Panc1 (cell line): ENCODE measurements at regions not wholly inside any gene's neighbourhood (a gene's known extent, or its start where the extent isn't known, plus 50 kb on each side); places are given as distances from the start of the nearest gene placed in this dataset.
"Not testable (repeated sequence)": the region's sequence is repeated elsewhere in the genome, so short reads cannot be mapped to it uniquely, and the experiment has no call there.

ENCODE experiments used
- ATAC-seq: fragments of 200-7000 bp; cut with Tn5 transposase; 2 replicates; pipeline ENCODE4 v1.9.1; 2020; ENCODE audit warnings: mild to moderate bottlenecking, moderate library complexity
- BruUV-seq: library from RNA; stranded (reverse); fragments of 400-500 nt; replicated peaks from 2 replicates; lab custom pipeline; 2021; lab: Mats Ljungman, UMichigan
- CTCF ChIA-PET: fragments of 300-600 bp; sonication (Branson Sonifier 250); formaldehyde crosslinking; loops from one replicate; lab custom pipeline; 2022; ENCODE audit warnings: antibody characterized with exemption; lab: Charles Lee
- POLR2A ChIA-PET: fragments of 300-600 bp; sonication (Branson Sonifier 250); formaldehyde crosslinking; loops from one replicate; lab custom pipeline; 2022; ENCODE audit warnings: antibody characterized with exemption; lab: Charles Lee
- DNase-seq: peaks from one replicate; pipeline ENCODE4 v3.0.0-alpha.2; 2010; ENCODE audit warnings: low read depth, low spot score
- H3K27ac ChIP-seq: 2 replicates; pipeline ENCODE4 v1.5.1; 2011; ENCODE audit warnings: mild to moderate bottlenecking, low read length, inconsistent platforms
- H3K27me3 ChIP-seq: fragments of 200-500 bp; sonication (Bioruptor generic); 2 replicates; pipeline ENCODE4 v1.6.0; 2014; ENCODE audit warnings: low read length, inconsistent platforms; ENCODE audit not compliant: control insufficient read depth, insufficient read depth
- H3K36me3 ChIP-seq: fragments of 200-500 bp; sonication (Bioruptor generic); 2 replicates; pipeline ENCODE4 v1.5.1; 2014; ENCODE audit warnings: inconsistent platforms, mild to moderate bottlenecking, low read length, moderate library complexity; ENCODE audit not compliant: control insufficient read depth, insufficient read depth
- H3K4me1 ChIP-seq: 2 replicates; pipeline ENCODE4 v1.5.1; 2011; ENCODE audit warnings: inconsistent platforms, mild to moderate bottlenecking, low read length, moderate library complexity; ENCODE audit not compliant: control insufficient read depth, insufficient read depth
- H3K4me3 ChIP-seq, 2 experiments: 2 replicates each; pipeline ENCODE4 v1.5.1; 2011 to 2012; ENCODE audit warnings: low read depth in 2 of 2, low read length in 2 of 2, mild to moderate bottlenecking in 2 of 2, inconsistent platforms in 1 of 2, moderate library complexity in 1 of 2
- H3K9me3 ChIP-seq: fragments of 200-500 bp; sonication (Bioruptor generic); 2 replicates; pipeline ENCODE4 v1.5.1; 2014; ENCODE audit warnings: low read depth, mild to moderate bottlenecking, inconsistent platforms, low read length, moderate library complexity; ENCODE audit not compliant: control insufficient read depth, insufficient read depth
- CTCF ChIP-seq: fragments of 450-650 bp; IDR thresholded peaks from 2 replicates; pipeline ENCODE4 v1.5.1; 2017; ENCODE audit warnings: mild to moderate bottlenecking
- POLR2AphosphoS5 ChIP-seq: IDR thresholded peaks from 2 replicates; pipeline ENCODE4 v1.6.1; 2012; ENCODE audit warnings: mild to moderate bottlenecking, low read depth, low read length, moderate library complexity
- REST ChIP-seq, 2 experiments: IDR thresholded peaks; 2 replicates each; pipeline ENCODE4 v1.6.1; 2011 to 2012; ENCODE audit warnings: low read depth in 2 of 2, control low read depth in 1 of 2, low read length in 1 of 2, mild to moderate bottlenecking in 1 of 2, moderate library complexity in 1 of 2; ENCODE audit not compliant: insufficient read depth in 1 of 2
- SIN3A ChIP-seq: IDR thresholded peaks from 2 replicates; pipeline ENCODE4 v1.6.1; 2012; ENCODE audit warnings: low read depth, mild to moderate bottlenecking, low read length, moderate library complexity, borderline replicate concordance; ENCODE audit not compliant: insufficient read depth
- TCF7L2 ChIP-seq: IDR thresholded peaks from 2 replicates; pipeline ENCODE4 v1.6.1; 2011; ENCODE audit warnings: mild to moderate bottlenecking, low read depth, low read length, inconsistent platforms
- in situ Hi-C: cut with HindIII; loops from 2 replicates; pipeline ENCODE4 v1.10.0; 2016; ENCODE audit warnings: low sequenced_read_pairs, low pct_unique_long_range_greater_than_20kb
- intact Hi-C: fragments of 100-400 bp; cut with micrococcal nuclease; formaldehyde crosslinking; loops from one replicate; pipeline ENCODE4 v1.10.0; 2022; ENCODE audit not compliant: unreplicated experiment

GRCh38 chr1:221254813-221255212 lies 375.6 kb downstream of the HLX start:
- DNase-seq (no peak), ATAC-seq (no peak)
- intact Hi-C loops, result no loop called here
- Histone ChIP-seq H3K27me3 (no peaks in the 10 kb centered on the region), H3K4me1 (no peaks in the 10 kb centered on the region), H3K27ac (no peak overlapping the region), H3K36me3 (no peaks in the 10 kb centered on the region), H3K9me3 (no peaks in the 10 kb centered on the region), H3K4me3 (no peak overlapping the region)
- ChIA-PET CTCF (no interaction called here), POLR2A (no interaction called here)
- in situ Hi-C loops, result no loop called here
- no TSS peak for BruUV-seq
- TF ChIP-seq REST (IDR thresholded peaks at IDR 0.05; ENCODE audit: insufficient read depth in 1 of 2, low read depth in 2 of 2, low read length in 1 of 2) (no peak), TCF7L2 (no peak), SIN3A (no peak), POLR2AphosphoS5 (no peak), CTCF (no peak)

GRCh38 chr1:221256773-221257172 lies 377.5 kb downstream of the HLX start:
- DNase-seq (no peak), ATAC-seq (no peak)
- in situ Hi-C loops, result no loop called here
- no peak for TF ChIP-seq TCF7L2
- TF ChIP-seq CTCF, result no peak
- no peak for TF ChIP-seq REST (IDR thresholded peaks at IDR 0.05; ENCODE audit: insufficient read depth in 1 of 2, low read depth in 2 of 2, low read length in 1 of 2)
- TF ChIP-seq SIN3A, result no peak
- TF ChIP-seq POLR2AphosphoS5, result no peak
- no peaks in the 10 kb centered on the region for H3K4me1 ChIP-seq
- H3K27me3 ChIP-seq, result no peaks in the 10 kb centered on the region
- intact Hi-C loops, result no loop called here
- H3K27ac ChIP-seq, result no peak overlapping the region
- no peak overlapping the region for H3K4me3 ChIP-seq
- ChIA-PET POLR2A (no interaction called here), CTCF (no interaction called here)
- no peaks in the 10 kb centered on the region for H3K36me3 ChIP-seq
- no TSS peak for BruUV-seq
- no peaks in the 10 kb centered on the region for H3K9me3 ChIP-seq

- H3K27me3 ChIP-seq, ATAC-seq, H3K9me3 ChIP-seq, H3K4me1 ChIP-seq, CTCF ChIA-PET, in situ Hi-C loops, intact Hi-C loops, H3K36me3 ChIP-seq, H3K4me3 ChIP-seq, BruUV-seq, POLR2A ChIA-PET, H3K27ac ChIP-seq, DNase-seq: not testable (repeated sequence)
Measured at GRCh38 chr1:221257548-221257947, 378.3 kb downstream of the HLX start.

GRCh38 chr1:221262677-221263076 lies 383.4 kb downstream of the HLX start:
- in situ Hi-C loops, CTCF ChIA-PET: not testable (repeated sequence)

More at GRCh38 chr1:221262677-221263076, 383.4 kb downstream of the HLX start:
- ATAC-seq, H3K4me1 ChIP-seq, BruUV-seq, H3K4me3 ChIP-seq, DNase-seq, POLR2A ChIA-PET, H3K27ac ChIP-seq, H3K9me3 ChIP-seq, H3K36me3 ChIP-seq, H3K27me3 ChIP-seq: not testable (repeated sequence)
- intact Hi-C loops, result loop anchor here (5.0 kb wide), 1 partner anchor 175 kb away; no protein-coding TSS in a partner anchor
